Osteocyte (in vitro differentiated cells): ENCODE measurements at regions not wholly inside any gene's neighbourhood (a gene's known extent, or its start where the extent isn't known, plus 50 kb on each side); places are given as distances from the start of the nearest gene placed in this dataset.

Experiments used
- DNase-seq: peaks from one replicate; pipeline ENCODE4 v3.0.0; 2021; ENCODE audit warnings: mixed read lengths; ENCODE audit not compliant: unreplicated experiment; ENCODE audit errors: extremely low spot score
- H3K27ac Mint-ChIP-seq: one replicate; pipeline ENCODE4 v1.8.0; 2021; ENCODE audit warnings: mild to moderate bottlenecking, mixed read lengths; ENCODE audit not compliant: unreplicated experiment
- H3K27me3 Mint-ChIP-seq: one replicate; pipeline ENCODE4 v1.8.0; 2021; ENCODE audit warnings: mixed read lengths; ENCODE audit not compliant: unreplicated experiment
- H3K36me3 Mint-ChIP-seq: one replicate; pipeline ENCODE4 v1.8.0; 2021; ENCODE audit warnings: mixed read lengths; ENCODE audit not compliant: unreplicated experiment
- H3K4me1 Mint-ChIP-seq: one replicate; pipeline ENCODE4 v1.8.0; 2021; ENCODE audit warnings: mixed read lengths; ENCODE audit not compliant: unreplicated experiment
- H3K4me3 Mint-ChIP-seq: one replicate; pipeline ENCODE4 v1.8.0; 2021; ENCODE audit warnings: mild to moderate bottlenecking, moderate library complexity, mixed read lengths; ENCODE audit not compliant: unreplicated experiment
- H3K9me3 Mint-ChIP-seq: one replicate; pipeline ENCODE4 v1.8.0; 2021; ENCODE audit warnings: mixed read lengths; ENCODE audit not compliant: unreplicated experiment
- TF ChIP-seq, protein P1 (sequence below): fragments of 200-600 bp; sonication (generic); IDR thresholded peaks from 2 replicates; pipeline ENCODE4 v1.5.0; 2021; ENCODE audit warnings: antibody characterized with exemption, mild to moderate bottlenecking, moderate library complexity

DNA sequence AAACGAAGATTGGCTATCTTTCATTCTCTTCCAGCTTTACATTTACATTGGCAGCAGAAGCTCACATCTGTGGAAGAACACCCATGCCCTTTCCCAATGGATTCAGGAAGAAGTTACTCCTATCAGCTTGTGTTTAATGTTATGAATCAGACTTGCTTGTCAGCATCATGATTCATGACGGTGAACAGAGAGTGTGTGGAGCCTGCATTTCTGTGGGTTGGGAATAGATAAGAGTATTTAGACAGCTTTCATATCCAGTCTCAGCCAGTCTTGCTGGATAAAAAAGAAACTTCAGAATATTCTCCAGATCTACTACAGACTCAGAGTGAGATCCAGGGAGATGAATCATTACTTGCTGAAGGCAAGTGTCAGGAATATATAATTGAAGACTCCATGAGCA, 812.9 kb upstream of the ZNF608 start:
- DNase-seq: no peak

DNA sequence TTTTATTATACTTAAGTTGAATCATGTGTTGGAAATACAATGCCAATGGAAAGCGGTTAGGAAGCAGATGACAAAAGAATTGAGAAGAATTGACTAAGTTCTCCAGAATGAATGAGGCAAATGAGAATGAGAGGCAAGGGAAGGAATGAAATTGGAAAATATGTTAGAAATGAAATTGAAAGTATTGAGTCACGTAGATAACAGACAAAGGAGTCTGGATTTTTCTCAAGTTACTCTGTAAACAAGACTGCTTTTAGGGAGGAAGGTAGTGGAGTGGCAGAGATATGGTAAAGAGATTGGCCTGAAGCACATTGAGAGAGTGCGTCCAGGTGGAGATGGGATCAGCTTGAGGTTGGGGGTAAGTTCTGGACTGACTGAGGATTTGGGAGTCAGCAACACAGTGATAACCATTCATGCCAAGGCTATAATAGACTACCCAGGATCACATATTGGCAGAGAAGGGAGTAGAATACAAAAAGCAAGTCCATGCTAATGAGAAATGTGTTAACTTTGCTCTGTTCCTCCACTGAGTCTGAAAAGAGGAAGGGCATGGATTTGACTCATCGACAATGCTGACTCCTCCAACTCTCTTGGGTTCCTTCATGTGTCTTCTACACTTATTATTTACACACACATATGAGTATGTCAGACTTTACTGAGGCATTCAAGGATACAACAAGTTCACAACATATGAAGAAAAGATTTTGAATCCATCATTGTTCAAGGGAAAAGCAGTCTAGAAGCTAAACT, 814.2 kb upstream of the ZNF608 start:
- no peak for DNase-seq
- Mint-ChIP-seq H3K4me1 (peaks cover 36% of the 10 kb centered on the region), H3K27me3 (no peaks in the 10 kb centered on the region), H3K4me3 (no peak overlapping the region), H3K36me3 (no peaks in the 10 kb centered on the region), H3K9me3 (no peaks in the 10 kb centered on the region), H3K27ac (no peak overlapping the region)
- TF ChIP-seq, protein P1, sequence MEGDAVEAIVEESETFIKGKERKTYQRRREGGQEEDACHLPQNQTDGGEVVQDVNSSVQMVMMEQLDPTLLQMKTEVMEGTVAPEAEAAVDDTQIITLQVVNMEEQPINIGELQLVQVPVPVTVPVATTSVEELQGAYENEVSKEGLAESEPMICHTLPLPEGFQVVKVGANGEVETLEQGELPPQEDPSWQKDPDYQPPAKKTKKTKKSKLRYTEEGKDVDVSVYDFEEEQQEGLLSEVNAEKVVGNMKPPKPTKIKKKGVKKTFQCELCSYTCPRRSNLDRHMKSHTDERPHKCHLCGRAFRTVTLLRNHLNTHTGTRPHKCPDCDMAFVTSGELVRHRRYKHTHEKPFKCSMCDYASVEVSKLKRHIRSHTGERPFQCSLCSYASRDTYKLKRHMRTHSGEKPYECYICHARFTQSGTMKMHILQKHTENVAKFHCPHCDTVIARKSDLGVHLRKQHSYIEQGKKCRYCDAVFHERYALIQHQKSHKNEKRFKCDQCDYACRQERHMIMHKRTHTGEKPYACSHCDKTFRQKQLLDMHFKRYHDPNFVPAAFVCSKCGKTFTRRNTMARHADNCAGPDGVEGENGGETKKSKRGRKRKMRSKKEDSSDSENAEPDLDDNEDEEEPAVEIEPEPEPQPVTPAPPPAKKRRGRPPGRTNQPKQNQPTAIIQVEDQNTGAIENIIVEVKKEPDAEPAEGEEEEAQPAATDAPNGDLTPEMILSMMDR: no peak

More for the DNA sequence above, 812.9 kb upstream of the ZNF608 start:
- peaks cover 39% of the 10 kb centered on the region for H3K4me1 Mint-ChIP-seq
- no peaks in the 10 kb centered on the region for H3K27me3 Mint-ChIP-seq
- H3K4me3 Mint-ChIP-seq: no peak overlapping the region
- no peaks in the 10 kb centered on the region for H3K36me3 Mint-ChIP-seq
- H3K9me3 Mint-ChIP-seq: no peaks in the 10 kb centered on the region
- TF ChIP-seq, protein P1: no peak
- H3K27ac Mint-ChIP-seq: peak overlapping the region; percentile 64

DNA sequence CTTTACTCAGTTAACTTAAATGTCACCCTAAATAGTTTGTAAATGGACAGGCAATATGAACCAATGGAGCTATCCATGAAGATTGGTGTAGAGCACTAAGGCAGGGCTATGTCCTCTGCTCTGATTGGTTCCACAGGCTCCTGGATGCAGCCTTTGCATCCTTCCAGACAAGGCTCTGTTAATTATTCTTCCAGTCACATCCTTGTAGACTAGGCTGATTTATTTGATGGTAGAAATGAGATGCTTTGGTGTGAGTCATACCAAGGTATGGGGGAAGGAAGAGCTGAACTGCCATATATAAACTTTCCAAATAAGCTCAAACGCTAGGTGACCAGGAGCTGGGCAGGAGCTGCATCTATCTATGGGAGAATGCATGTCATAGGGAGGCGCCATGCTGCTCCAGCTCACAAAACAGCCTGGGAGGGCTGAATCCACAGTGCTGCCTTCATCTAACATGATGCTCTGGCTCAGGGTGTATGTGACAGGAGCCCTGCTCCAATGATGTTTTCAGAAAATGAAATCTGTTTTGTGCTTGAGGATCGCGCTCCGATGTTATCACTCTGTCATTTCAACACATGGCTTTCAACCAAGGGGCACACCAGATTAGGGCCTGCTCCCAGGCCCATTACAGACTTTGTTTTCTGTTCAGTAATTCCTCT, 818.0 kb upstream of the ZNF608 start:
- TF ChIP-seq, protein P1: no peak
- H3K4me1 Mint-ChIP-seq: peaks cover 19% of the 10 kb centered on the region
- H3K4me3 Mint-ChIP-seq: no peak overlapping the region
- no peak for DNase-seq
- H3K27me3 Mint-ChIP-seq: no peaks in the 10 kb centered on the region
- H3K27ac Mint-ChIP-seq: no peak overlapping the region
- H3K36me3 Mint-ChIP-seq: no peaks in the 10 kb centered on the region
- H3K9me3 Mint-ChIP-seq: peaks cover 5% of the 10 kb centered on the region

DNA sequence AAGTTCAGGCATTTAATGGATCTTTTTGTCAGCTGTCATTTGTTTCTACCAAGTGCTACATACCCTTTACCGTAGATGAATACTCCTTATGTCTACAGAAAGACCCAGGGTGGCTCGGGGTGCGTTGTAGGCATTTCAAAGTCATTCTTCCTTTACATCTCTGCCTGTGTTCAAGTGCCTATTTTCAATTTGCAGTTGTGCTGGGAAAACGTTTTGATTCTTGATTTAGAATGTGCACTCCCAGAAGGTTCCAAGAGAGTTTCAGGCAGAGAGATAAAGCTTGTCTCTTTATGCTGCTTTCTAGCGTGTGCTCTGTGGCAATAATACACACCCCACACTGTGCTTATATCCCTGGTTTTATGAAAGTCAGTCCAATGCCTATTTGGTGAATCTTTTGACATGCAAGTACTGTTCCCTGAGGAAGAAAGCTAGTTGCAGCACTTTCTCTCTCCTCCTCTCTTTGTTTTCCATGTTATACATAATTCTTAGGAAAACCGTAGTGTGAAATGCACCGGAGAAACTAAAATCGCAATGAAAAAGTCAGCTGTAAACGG, 828.1 kb upstream of the ZNF608 start:
- Mint-ChIP-seq H3K9me3 (no peaks in the 10 kb centered on the region), H3K27me3 (no peaks in the 10 kb centered on the region), H3K4me1 (peaks cover 17% of the 10 kb centered on the region), H3K4me3 (no peak overlapping the region), H3K27ac (no peak overlapping the region), H3K36me3 (no peaks in the 10 kb centered on the region)
- TF ChIP-seq, protein P1: no peak
- DNase-seq: no peak
